Epithelial cell of esophagus (primary cell): ENCODE measurements at regions not wholly inside any gene's neighbourhood (a gene's known extent, or its start where the extent isn't known, plus 50 kb on each side); places are given as distances from the start of the nearest gene placed in this dataset.
"Not testable (repeated sequence)": the region's sequence is repeated elsewhere in the genome, so short reads cannot be mapped to it uniquely, and the experiment has no call there.

Source experiments
- DNase-seq: peaks from one replicate; pipeline ENCODE4 v3.0.0; 2010; ENCODE audit warnings: low read depth
- H3K4me3 ChIP-seq: 2 replicates; pipeline ENCODE4 v1.5.1; 2011; ENCODE audit warnings: mild to moderate bottlenecking, low read length, control low read depth

DNA sequence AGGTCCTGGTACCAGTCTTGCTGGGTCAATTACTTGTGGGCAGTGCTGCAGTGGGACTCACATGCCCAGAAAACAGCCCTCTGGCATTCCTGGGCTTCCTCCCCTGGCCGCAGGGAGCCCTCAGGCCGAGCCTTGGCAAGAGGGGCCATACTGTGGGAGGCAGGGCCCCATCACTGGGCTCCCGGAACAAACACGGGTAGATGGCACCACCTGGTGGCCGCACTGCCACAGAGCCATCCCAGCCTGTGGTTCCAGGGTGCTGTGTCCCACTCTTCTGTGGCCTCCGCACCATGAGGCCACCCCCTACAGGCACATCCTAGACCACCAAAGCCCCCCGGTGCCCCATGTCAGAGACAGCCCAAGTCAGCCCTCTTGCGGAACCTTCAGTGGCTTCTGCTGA lies 123.3 kb upstream of the ZSCAN2 start:
- DNase-seq, H3K4me3 ChIP-seq: not testable (repeated sequence)

DNA sequence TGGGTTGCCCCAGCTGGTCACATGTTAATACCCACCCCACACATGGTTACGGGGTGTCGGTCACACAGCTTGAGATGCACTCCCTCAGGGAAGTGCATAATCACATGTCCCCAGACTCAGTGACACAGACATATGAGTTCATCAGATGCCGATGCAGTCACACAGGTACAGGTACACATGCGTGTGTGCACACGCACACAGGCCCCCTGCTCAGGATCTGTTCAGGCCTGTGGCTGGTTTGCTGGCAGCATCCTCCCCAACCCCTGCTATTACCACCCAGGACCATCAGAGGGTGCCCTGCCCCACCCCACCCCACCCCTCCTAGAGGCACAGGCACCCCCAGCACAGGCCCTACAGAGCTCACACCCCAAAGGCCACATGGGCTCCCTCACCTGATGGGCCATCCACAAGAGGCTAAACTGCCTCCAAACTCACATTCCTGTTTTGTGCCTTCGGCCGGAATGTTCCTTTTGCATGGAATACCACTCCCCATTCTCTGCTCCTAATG lies 120.6 kb upstream of the ZSCAN2 start:
- not testable (repeated sequence) for DNase-seq, H3K4me3 ChIP-seq

DNA sequence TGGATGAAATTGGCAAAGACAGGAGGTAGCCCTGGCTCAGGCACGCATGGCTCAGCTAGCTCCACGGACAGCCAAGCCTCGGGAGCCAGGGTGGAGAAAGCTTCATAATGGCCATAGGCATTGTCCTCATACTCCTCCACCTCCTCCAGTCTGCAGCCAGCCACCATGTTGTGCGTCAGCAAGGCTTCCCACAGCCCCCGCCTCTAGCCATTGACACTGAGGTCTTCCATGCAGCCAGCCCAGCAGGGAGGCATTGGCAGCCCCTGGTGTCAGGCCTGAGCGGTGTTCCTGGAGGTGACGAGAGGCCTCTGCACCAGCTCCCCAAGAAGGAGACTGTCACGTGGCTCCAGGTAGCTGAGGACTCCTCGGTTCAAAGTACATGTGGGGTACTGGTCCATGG lies 117.0 kb upstream of the ZSCAN2 start:
- not testable (repeated sequence) for DNase-seq, H3K4me3 ChIP-seq

DNA sequence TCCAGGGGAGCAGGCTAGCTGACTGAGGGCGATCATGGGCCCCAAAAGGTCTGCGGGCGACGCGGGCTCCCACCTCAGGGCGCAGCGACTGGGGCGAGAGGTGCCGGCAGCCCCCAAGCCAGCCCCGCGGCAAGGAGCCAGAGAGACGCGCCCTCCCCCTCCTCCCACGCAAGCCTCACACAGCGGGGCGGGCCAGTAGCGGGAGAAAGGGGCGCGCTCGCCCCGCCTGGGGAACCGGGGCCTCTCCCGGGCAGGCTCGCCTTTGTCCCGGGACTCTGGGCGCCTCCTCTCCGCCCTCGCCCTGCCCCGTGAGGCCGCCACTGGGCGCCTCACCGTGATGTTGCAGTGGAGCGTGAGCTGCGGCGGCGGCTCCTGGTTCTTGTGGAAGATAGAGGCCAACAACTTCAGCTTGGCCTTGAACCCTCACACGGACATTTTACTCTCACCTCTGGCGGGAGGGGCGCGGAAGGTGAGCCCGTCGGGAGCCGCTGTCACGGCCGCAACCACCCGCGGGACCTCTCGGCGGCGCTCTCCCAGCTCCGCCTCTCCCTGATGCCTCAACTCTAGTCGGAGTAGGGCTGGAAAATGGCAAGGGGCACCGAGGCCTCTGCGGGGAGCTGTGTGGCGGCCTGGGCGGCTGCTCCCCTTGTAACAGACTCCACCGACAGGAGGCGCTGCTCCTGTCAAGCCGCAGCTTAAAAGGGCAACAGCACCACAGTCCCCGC lies 100.5 kb upstream of the ZSCAN2 start:
- peak overlapping the region; percentile 16 for H3K4me3 ChIP-seq
- not testable (repeated sequence) for DNase-seq

DNA sequence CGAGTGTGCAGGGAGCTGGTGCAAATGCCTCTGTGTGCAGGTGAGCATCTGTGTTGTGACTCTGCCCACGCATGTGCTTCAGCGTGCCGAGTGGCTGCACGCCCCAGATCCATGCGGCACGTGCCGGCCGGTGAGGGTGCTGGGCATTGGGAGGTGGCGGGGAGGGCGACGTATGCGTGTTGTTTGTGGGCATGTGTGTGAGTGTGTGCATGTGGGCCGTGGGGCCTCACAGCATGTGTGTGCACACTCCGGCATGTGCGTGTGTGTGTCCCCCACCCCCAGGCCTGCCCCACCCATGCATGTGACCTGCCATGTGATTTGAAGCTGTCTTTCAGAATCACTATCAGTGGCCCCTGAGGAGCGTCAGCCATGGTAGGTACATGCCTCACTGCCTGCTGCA lies 97.7 kb upstream of the ZSCAN2 start:
- not testable (repeated sequence) for H3K4me3 ChIP-seq, DNase-seq

DNA sequence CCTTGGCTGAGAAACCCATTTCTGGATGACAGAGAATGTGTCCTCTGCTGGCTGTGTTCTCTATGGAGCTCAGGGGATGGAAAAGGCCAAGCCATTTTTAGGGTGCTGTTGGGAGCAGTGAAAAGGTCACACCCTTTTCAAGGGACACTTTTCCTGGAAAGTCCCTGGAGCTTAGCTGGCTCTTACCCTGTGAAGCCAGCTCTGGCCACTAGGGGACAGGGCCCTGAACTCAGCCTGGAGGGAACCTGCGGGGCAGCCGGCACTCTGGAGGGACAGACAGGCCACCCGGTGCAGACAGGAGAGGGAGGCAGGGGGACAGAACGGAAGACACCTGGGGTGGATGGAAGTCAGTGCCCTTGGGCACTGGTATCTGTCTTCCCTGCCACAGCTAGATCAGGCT lies 95.3 kb upstream of the ZSCAN2 start:
- DNase-seq, H3K4me3 ChIP-seq: not testable (repeated sequence)

DNA sequence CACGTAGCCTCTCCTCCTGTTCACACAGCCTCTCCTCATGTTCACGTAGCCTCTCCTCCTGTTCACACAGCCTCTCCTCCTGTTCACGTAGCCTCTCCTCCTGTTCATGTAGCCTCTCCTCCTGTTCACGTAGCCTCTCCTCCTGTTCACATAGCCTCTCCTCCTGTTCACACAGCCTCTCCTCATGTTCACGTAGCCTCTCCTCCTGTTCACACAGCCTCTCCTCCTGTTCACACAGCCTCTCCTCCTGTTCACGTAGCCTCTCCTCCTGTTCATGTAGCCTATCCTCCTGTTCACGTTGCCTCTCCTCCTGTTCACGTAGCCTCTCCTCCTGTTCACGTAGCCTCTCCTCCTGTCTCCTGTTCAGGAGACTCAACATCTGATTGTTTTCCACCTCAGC lies 88.5 kb upstream of the ZSCAN2 start:
- not testable (repeated sequence) for H3K4me3 ChIP-seq

DNA sequence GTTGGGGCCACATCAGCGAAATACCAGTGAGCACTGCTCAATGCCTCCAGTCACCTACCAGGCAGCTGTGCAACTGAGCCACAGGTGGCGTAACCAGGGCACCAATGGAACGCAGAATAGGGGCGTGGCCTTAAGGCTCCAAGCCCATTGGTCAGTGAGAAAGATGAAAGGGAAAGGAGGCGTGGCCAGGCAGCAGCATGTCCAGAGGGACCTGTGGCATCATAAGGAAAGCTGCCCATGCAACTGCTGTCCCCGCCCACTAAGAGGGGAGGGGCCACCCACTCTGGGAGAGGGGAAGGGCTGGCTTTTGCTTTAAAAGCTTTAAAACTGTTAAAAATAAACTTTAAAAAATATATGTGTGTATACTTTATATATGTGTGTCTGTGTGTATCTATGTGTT lies 84.0 kb upstream of the ZSCAN2 start:
- not testable (repeated sequence) for H3K4me3 ChIP-seq
- peak; percentile 15 for DNase-seq

More for the DNA sequence above, 88.5 kb upstream of the ZSCAN2 start:
- DNase-seq = not testable (repeated sequence)

DNA sequence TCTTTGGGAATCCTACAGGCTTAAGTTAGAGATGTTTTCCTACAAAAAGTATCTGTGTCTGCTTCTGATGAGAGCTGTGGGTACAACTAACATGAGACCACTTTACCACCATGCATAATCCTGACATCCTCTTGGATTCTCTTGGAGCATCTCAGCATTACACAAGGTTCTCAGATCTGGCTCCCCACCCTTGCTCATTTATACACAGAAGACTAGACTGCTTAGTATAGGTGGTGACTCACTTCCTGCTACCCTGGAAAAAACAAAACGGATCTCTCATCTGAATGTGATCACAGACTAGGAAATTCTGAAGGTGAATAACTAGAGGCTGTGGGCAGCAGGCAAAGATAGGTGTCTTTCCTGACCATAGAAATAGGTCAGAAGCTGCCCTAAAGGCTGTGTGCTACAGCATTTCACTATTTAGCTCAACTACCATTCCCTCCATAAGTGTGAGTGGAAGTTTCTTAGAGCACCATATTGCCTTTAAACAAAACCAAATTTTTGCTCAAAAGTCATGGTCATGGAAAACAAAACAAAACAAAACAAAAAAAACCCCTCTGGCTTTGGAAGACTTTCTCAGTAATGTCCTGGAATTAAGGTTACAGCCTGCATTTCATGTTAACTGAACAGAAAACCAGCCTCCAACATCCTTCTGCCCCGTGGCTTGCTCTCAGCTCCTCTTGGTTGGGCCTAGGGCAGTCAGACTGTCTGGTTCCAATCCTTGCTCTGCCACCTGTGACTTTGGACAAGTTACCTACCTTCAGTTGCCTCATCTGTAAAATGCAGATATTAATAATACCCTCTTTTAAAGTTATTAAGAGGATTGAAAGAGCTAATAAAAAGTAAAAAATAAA lies 75.1 kb upstream of the ZSCAN2 start:
- not testable (repeated sequence) for H3K4me3 ChIP-seq, DNase-seq

DNA sequence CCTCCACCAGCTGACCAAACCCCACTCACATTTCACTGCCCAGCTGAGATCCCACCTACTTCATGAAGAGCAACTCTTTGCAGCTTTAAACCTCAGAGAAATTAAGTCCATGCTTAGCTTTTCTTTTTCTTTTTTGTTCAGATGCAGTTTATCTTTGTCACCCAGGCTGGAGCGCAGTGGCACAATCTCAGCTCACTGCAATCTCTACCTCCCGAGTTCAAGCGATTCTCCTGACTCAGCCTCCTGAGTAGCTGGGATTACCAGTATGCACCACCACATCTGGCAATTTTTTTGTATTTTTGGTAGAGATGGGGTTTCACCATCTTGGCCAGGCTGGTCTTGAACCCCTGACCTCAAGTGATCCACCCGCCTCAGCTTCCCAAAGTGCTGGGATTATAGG lies 70.1 kb upstream of the ZSCAN2 start:
- not testable (repeated sequence) for DNase-seq

DNA sequence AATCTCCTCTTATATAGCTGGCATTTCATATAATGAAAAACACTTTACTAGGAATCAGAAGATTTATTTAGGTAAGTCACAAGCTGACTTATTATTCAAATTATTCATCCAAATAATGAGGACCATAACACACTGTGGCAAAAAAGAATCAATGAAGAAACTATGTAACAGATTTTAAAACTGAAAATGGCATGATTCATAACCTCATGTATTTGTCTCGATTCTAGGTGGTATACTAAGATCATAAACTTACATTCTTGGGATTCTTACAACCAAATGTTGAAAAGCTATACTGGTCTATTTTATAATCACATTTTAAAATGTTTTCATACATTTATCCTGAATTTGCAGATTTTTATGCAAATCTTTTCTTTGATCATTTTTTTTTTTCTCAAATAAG lies 69.6 kb upstream of the ZSCAN2 start:
- H3K4me3 ChIP-seq, DNase-seq: not testable (repeated sequence)

More for the DNA sequence above, 70.1 kb upstream of the ZSCAN2 start:
- not testable (repeated sequence) for H3K4me3 ChIP-seq

DNA sequence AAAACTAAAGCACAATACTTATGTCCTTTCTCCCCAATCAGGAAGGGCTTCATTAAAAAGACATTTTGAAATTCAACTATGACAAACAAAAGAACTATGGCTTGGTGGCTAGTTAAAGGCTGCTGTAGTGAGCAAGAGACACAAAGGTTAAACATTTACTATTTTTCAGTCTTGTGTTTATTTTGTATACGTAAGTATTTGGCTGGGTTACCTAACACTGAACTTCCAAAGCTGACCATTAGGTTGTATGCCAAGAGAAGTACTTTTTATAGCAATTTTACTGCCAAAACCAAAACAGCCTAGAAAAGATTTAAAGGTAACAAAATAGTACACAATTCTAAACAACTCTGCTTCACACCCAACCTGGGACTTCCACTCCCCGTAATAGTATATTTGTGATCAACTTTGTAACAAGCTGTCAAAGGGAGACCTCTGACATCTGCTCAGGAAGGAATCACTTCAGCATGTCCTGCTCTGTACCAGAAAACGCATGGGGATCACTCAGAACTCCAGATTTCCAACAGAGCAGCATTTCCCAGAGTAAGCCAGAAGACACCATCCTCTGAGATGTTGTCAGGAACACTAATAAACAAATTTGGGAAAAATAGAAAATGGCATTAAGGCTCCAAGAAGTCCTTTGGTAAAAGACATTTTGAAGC lies 69.0 kb upstream of the ZSCAN2 start:
- DNase-seq, H3K4me3 ChIP-seq: not testable (repeated sequence)

DNA sequence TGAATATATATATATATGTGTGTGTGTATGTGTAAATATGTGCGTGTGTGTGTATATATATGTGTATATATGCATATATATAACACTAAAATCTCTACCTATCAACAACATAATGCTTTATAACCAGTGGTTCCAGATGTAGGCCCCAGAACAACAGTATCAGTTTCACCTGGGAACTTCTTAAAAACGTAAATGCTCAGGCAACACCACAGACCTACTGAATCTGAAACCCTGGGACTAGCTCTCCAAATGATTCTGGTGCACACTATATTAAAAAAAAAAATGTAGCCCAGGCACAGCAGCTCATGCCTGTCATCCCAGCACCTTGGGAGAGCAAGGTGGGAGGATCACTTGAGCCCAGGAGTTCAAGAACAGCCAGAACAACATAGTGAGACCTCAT lies 67.1 kb upstream of the ZSCAN2 start:
- not testable (repeated sequence) for H3K4me3 ChIP-seq, DNase-seq

DNA sequence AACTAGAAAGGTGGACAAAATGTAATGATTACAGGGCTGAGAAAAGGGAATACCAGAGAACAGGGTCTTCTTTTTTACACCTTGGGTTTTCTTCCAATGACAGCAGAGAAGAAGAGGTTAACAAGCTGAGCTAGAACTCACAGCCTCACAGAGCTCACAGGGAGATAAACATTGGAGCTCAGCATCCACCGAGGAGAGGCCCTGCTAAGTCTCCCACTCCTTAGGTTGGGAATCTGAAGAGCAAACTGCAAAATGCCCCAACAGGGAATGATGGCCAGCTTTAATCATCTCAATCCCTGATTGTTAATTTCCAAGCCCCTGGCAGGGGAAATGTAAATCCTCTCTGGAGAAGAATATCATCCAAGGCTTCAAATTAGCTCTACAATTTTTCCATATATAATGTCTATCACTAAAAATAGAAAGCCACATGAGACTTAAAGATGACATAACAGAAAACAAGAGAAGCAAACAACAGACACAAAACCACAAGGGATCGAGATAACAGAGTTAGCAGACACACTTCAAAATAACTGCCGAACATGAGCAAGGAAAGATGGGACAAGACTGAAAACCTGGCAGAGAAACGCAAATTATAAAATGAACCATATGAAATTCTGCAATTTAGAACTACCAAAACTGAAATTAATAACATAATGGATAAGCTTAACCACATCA lies 66.1 kb upstream of the ZSCAN2 start:
- not testable (repeated sequence) for DNase-seq, H3K4me3 ChIP-seq

DNA sequence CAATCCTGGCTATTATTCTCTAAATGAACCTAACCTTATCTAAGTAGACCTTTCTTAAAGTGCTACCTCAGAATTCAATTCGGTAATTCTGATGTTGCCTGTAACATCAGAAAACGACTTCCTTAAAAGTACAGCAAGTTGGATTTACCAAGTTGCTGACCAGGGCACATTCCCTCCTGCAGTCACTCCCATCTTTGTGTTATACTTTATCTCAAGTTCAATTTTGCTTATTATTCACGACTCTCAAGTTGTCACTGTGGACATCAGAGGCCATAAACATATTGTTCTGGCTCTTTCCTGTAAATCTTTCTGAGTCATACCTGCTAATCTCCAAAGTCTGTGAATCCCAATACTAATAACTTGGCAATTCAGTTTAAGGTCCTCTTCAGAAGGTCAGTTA lies 64.6 kb upstream of the ZSCAN2 start:
- DNase-seq, H3K4me3 ChIP-seq: not testable (repeated sequence)

DNA sequence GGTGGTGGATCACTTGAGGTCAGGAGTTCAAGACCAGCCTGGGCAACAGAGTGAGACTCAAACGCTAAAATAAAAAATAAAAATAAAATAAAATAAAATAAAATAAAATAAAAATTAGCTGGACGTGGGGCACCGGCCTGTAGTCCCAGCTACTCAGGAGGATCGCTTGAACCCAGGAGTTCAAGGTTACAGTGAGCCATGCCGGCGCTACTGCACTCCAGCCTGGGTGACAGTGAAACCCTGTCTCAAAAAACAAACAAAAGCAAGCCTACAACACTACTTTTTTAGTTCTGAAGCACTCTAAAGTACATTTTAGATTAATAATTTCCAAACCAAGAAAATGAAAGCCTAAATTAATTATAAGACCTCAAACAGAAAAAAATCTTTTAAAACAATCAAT lies 56.2 kb upstream of the ZSCAN2 start:
- not testable (repeated sequence) for H3K4me3 ChIP-seq, DNase-seq

DNA sequence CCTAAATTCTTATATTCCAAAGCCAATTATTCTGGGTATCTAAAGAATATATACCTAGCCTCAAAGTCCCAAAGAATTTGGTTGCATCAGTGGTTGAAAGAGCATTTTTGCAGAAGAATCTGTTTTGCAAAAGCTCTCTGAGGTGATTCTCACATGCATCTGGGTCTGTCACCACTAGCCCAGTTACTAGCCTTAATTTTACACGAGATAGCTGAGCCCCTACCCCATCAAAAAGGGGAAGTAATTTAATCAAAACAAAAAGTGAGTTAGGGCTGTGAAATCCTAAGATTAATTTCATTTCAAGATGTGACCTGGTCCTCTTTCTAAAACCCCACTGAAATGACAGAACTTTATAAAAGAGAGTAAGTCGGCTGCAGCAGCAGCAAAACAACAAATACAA lies 53.7 kb upstream of the ZSCAN2 start:
- DNase-seq, H3K4me3 ChIP-seq: not testable (repeated sequence)

DNA sequence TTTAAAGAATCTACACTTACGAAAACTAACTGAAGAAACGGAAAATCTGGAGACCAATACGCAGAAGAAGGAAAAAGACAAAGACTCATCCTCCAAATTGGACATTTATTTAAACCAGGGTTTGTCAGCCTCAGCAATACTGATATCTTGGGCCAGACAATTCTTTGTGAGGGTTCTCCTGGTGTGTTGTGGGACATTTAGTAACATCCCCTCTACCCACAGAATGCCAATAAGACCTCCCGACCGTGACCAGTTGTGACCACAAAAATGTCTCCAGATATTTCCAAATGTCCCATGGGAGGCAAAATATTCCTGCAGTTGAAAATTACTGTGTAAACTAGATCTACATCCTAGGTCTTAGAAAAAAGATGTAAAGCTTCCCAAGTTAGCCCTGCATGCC lies 50.3 kb upstream of the ZSCAN2 start:
- H3K4me3 ChIP-seq, DNase-seq: not testable (repeated sequence)
